Suprapubic skin (tissue), 4 donors: ENCODE measurements at regions not wholly inside any gene's neighbourhood (a gene's known extent, or its start where the extent isn't known, plus 50 kb on each side); places are given as distances from the start of the nearest gene placed in this dataset.
"Not testable (repeated sequence)": the region's sequence is repeated elsewhere in the genome, so short reads cannot be mapped to it uniquely, and the experiment has no call there.

Experiments used
- DNase-seq, 2 donors: peaks; one replicate each; pipeline ENCODE4 v3.0.0-alpha.2; 2019; ENCODE audit warnings: low spot score in 2 of 2
- H3K27ac ChIP-seq: fragments of 200-600 bp; sonication (generic); one replicate; pipeline ENCODE4 v1.5.1; 2019
- H3K27me3 ChIP-seq: fragments of 200-600 bp; sonication (generic); one replicate; pipeline ENCODE4 v1.5.1; 2019
- H3K36me3 ChIP-seq: fragments of 200-600 bp; sonication (generic); one replicate; pipeline ENCODE4 v1.5.1; 2019
- H3K4me1 ChIP-seq: fragments of 200-600 bp; sonication (generic); one replicate; pipeline ENCODE4 v1.5.1; 2019
- H3K4me3 ChIP-seq: fragments of 200-600 bp; sonication (generic); one replicate; pipeline ENCODE4 v1.5.1; 2019; ENCODE audit warnings: mild to moderate bottlenecking
- H3K9me3 ChIP-seq: fragments of 200-600 bp; sonication (generic); one replicate; pipeline ENCODE4 v1.5.1; 2019
- CTCF ChIP-seq, 2 donors: fragments of 200-600 bp in 1 of 2; fragments of 450-650 bp in 1 of 2; sonication (generic) in 1 of 2; IDR thresholded peaks; one replicate each; pipeline ENCODE4 v1.5.1; 2016 to 2019; ENCODE audit warnings: antibody characterized with exemption in 2 of 2, mild to moderate bottlenecking in 1 of 2, moderate library complexity in 1 of 2
- EP300 ChIP-seq: sonication (generic); formaldehyde crosslinking; IDR thresholded peaks from one replicate; pipeline ENCODE4 v1.6.1; 2017; ENCODE audit warnings: antibody characterized with exemption
- POLR2A ChIP-seq, 2 donors: fragments of 450-650 bp; IDR thresholded peaks; one replicate each; pipeline ENCODE4 v1.6.1; 2017; ENCODE audit warnings: antibody characterized with exemption in 2 of 2, mild to moderate bottlenecking in 2 of 2, moderate library complexity in 2 of 2
- POLR2AphosphoS5 ChIP-seq, 3 donors: sonication (generic); formaldehyde crosslinking; IDR thresholded peaks; one replicate each; pipeline ENCODE4 v1.6.1; 2017; ENCODE audit warnings: antibody characterized with exemption in 3 of 3
- WGBS: methylation state at CpG from one replicate; pipeline ENCODE4 v1.1.5; 2018; 5-methylcytosine and 5-hydroxymethylcytosine counted together

GRCh38 chrX:40853004-40853815 lies 117.9 kb upstream of the MED14 start:
- Histone ChIP-seq H3K4me3 (no peak overlapping the region), H3K27ac (no peak overlapping the region), H3K27me3 (no peaks in the 10 kb centered on the region), H3K4me1 (no peaks in the 10 kb centered on the region), H3K36me3 (no peaks in the 10 kb centered on the region), H3K9me3 (no peaks in the 10 kb centered on the region)
- no peak for TF ChIP-seq EP300
- no peak for TF ChIP-seq POLR2AphosphoS5 (IDR thresholded peaks at IDR 0.05)
- TF ChIP-seq CTCF (IDR thresholded peaks at IDR 0.05) = no peak
- TF ChIP-seq POLR2A (IDR thresholded peaks at IDR 0.05) = no peak
- DNase-seq = no peak
- 36% methylated on average over 4 of the region's 4 CpGs for WGBS

GRCh38 chrX:40853816-40854123 lies 118.4 kb upstream of the MED14 start:
- H3K36me3 ChIP-seq = no peaks in the 10 kb centered on the region
- no peak for TF ChIP-seq CTCF (IDR thresholded peaks at IDR 0.05)
- TF ChIP-seq POLR2AphosphoS5 (IDR thresholded peaks at IDR 0.05) = no peak
- no peak for TF ChIP-seq POLR2A (IDR thresholded peaks at IDR 0.05)
- TF ChIP-seq EP300 = no peak
- no peak overlapping the region for H3K4me3 ChIP-seq
- no peak overlapping the region for H3K27ac ChIP-seq
- no peaks in the 10 kb centered on the region for H3K27me3 ChIP-seq
- no peaks in the 10 kb centered on the region for H3K4me1 ChIP-seq
- DNase-seq = no peak
- H3K9me3 ChIP-seq = no peaks in the 10 kb centered on the region

GRCh38 chrX:40854242-40854641 lies 118.9 kb upstream of the MED14 start:
- DNase-seq = no peak
- 91% methylated on average over 1 of the region's 1 CpG for WGBS
- Histone ChIP-seq H3K4me1 (no peaks in the 10 kb centered on the region), H3K27ac (no peak overlapping the region), H3K36me3 (no peaks in the 10 kb centered on the region), H3K9me3 (no peaks in the 10 kb centered on the region), H3K27me3 (no peaks in the 10 kb centered on the region), H3K4me3 (no peak overlapping the region)
- no peak for TF ChIP-seq POLR2A (IDR thresholded peaks at IDR 0.05)
- TF ChIP-seq CTCF (IDR thresholded peaks at IDR 0.05) = no peak
- no peak for TF ChIP-seq EP300
- TF ChIP-seq POLR2AphosphoS5 (IDR thresholded peaks at IDR 0.05) = no peak

- TF ChIP-seq POLR2A (IDR thresholded peaks at IDR 0.05) (no peak), POLR2AphosphoS5 (IDR thresholded peaks at IDR 0.05) (no peak), CTCF (IDR thresholded peaks at IDR 0.05) (no peak), EP300 (no peak)
- H3K4me1 ChIP-seq = no peaks in the 10 kb centered on the region
- H3K36me3 ChIP-seq = no peaks in the 10 kb centered on the region
Measured at GRCh38 chrX:40855411-40855810, 120.1 kb upstream of the MED14 start.

DNA sequence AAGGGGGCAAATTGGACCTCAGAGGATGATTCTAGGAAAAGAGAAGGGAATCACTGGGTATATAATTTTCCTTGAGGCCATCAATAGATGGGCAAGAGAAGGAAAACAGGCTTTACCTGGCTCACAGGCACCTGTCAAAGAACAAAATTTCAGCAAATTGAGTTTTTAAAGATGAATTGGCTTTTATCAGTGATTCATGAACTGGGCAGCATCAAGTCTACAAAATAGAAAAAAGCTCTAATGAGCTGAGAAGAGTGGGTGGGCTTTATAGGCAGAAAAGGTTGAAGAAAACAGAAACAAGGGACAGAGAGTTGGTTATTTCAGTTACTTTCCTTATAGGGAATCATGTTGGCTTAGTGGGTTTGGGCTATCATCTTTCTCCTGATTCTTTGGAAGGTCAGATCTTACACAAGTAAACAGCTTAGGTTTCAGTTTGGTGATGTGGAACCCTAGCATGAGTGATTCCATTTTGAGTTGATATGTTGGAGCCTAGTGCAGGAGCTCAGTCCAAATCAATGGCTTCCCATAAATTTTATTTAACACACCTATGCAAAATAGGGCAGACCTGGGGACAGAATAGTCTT lies 120.7 kb upstream of the MED14 start:
- Histone ChIP-seq H3K4me1 (no peaks in the 10 kb centered on the region), H3K27me3 (no peaks in the 10 kb centered on the region), H3K9me3 (no peaks in the 10 kb centered on the region), H3K36me3 (no peaks in the 10 kb centered on the region), H3K27ac (no peak overlapping the region), H3K4me3 (no peak overlapping the region)
- no peak for TF ChIP-seq CTCF (IDR thresholded peaks at IDR 0.05)
- no peak for TF ChIP-seq POLR2A (IDR thresholded peaks at IDR 0.05)
- TF ChIP-seq POLR2AphosphoS5 (IDR thresholded peaks at IDR 0.05) = no peak
- no peak for TF ChIP-seq EP300
- no peak for DNase-seq

More at GRCh38 chrX:40855411-40855810, 120.1 kb upstream of the MED14 start:
- no peak overlapping the region for H3K27ac ChIP-seq
- no peak overlapping the region for H3K4me3 ChIP-seq
- H3K27me3 ChIP-seq = no peaks in the 10 kb centered on the region
- no peak for DNase-seq
- no peaks in the 10 kb centered on the region for H3K9me3 ChIP-seq

GRCh38 chrX:40861952-40862554 lies 126.7 kb upstream of the MED14 start:
- DNase-seq, H3K4me1 ChIP-seq, H3K27me3 ChIP-seq, H3K27ac ChIP-seq, H3K9me3 ChIP-seq, H3K36me3 ChIP-seq, H3K4me3 ChIP-seq: not testable (repeated sequence)
- WGBS = 99% methylated on average over 33 of the region's 47 CpGs

- H3K27ac ChIP-seq, DNase-seq: not testable (repeated sequence)
Measured at GRCh38 chrX:40863260-40863659, 127.9 kb upstream of the MED14 start.

More at GRCh38 chrX:40863260-40863659, 127.9 kb upstream of the MED14 start:
- not testable (repeated sequence) for H3K4me3 ChIP-seq, H3K4me1 ChIP-seq, H3K9me3 ChIP-seq, H3K27me3 ChIP-seq, H3K36me3 ChIP-seq
- 74% methylated on average over 4 of the region's 4 CpGs for WGBS
